ENCODE measurements at regions not wholly inside any gene's neighbourhood (a gene's known extent, or its start where the extent isn't known, plus 50 kb on each side); places are given as distances from the start of the nearest gene placed in this dataset.
"Not testable (repeated sequence)": the region's sequence is repeated elsewhere in the genome, so short reads cannot be mapped to it uniquely, and the experiment has no call there.

GRCh38 chr4:171521726-171522125 lies 291.5 kb upstream of the GALNTL6 start:
- no peak for ATAC-seq

GRCh38 chr4:171519457-171519856 lies 293.7 kb upstream of the GALNTL6 start:
- ATAC-seq = no peak

GRCh38 chr4:171517883-171518282 lies 295.3 kb upstream of the GALNTL6 start:
- ATAC-seq = no peak

GRCh38 chr4:171516694-171517093 lies 296.5 kb upstream of the GALNTL6 start:
- ATAC-seq = no peak

- ATAC-seq = no peak
Observed at GRCh38 chr4:171484681-171485080, 328.5 kb upstream of the GALNTL6 start.

- no peak for ATAC-seq
Observed at GRCh38 chr4:171478181-171478580, 335.0 kb upstream of the GALNTL6 start.

- ATAC-seq = not testable (repeated sequence)
Observed at GRCh38 chr4:171475111-171475510, 338.1 kb upstream of the GALNTL6 start.

- ATAC-seq = no peak
Observed at GRCh38 chr4:171473155-171473554, 340.0 kb upstream of the GALNTL6 start.

GRCh38 chr4:171472230-171472629 lies 341.0 kb upstream of the GALNTL6 start:
- no peak for ATAC-seq

GRCh38 chr4:171464499-171464898 lies 348.7 kb upstream of the GALNTL6 start:
- ATAC-seq = no peak

- no peak for ATAC-seq
Observed at GRCh38 chr4:171461191-171461590, 352.0 kb upstream of the GALNTL6 start.

GRCh38 chr4:171448919-171449481 lies 364.2 kb upstream of the GALNTL6 start:
- ATAC-seq = no peak

GRCh38 chr4:171448358-171448757 lies 364.8 kb upstream of the GALNTL6 start:
- ATAC-seq = no peak

- no peak for ATAC-seq
Observed at GRCh38 chr4:171441300-171441941, 371.8 kb upstream of the GALNTL6 start.

GRCh38 chr4:171433674-171434073 lies 379.5 kb upstream of the GALNTL6 start:
- no peak for ATAC-seq

GRCh38 chr4:171432536-171432935 lies 380.7 kb upstream of the GALNTL6 start:
- ATAC-seq = no peak

GRCh38 chr4:171430495-171430894 lies 382.7 kb upstream of the GALNTL6 start:
- ATAC-seq = no peak

- ATAC-seq = no peak
Observed at GRCh38 chr4:171397175-171397574, 416.0 kb upstream of the GALNTL6 start.

GRCh38 chr4:171390626-171391025 lies 422.6 kb upstream of the GALNTL6 start:
- no peak for ATAC-seq

GRCh38 chr4:171378323-171378722 lies 434.9 kb upstream of the GALNTL6 start:
- no peak for ATAC-seq

GRCh38 chr4:171376724-171377123 lies 436.5 kb upstream of the GALNTL6 start:
- no peak for ATAC-seq

- no peak for ATAC-seq
Observed at GRCh38 chr4:171353535-171353934, 459.7 kb upstream of the GALNTL6 start.

GRCh38 chr4:171348090-171348489 lies 465.1 kb upstream of the GALNTL6 start:
- no peak for ATAC-seq

- no peak for ATAC-seq
Observed at GRCh38 chr4:171342646-171343045, 470.6 kb upstream of the GALNTL6 start.

GRCh38 chr4:171340258-171340657 lies 472.9 kb upstream of the GALNTL6 start:
- no peak for ATAC-seq

Measured in activated CD4-positive, CD25-positive, alpha-beta regulatory T cell treated with anti-CD3 and anti-CD28 coated beads, Interleukin-2, amount 50 U/mL, for 24 hours (primary cell).